Amniotic epithelial cell (primary cell): ENCODE measurements at regions not wholly inside any gene's neighbourhood (a gene's known extent, or its start where the extent isn't known, plus 50 kb on each side); places are given as distances from the start of the nearest gene placed in this dataset.

Experiments used
- DNase-seq: peaks from one replicate; pipeline ENCODE4 v3.0.0-alpha.2; 2010; ENCODE audit warnings: low read depth

DNA sequence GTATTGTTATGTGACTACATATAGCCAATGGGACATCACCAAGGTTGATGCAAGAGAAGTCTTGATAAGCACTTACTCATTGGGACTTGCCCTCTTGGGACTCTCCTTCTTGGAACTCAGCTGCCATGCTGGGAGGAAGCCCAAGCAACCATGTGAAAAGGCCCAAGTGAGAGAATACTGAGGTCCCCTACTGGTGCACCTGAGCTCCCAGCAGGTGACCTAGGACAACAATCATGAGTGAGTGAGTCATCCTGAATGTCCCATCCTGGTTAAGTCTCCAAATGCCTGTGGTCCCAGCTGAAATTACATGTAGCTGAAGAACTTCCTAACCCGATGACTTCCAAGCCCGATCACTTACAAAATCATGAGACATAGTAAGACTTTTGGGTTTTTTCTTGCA, 260.7 kb downstream of the ICE1 start:
- DNase-seq: no peak

DNA sequence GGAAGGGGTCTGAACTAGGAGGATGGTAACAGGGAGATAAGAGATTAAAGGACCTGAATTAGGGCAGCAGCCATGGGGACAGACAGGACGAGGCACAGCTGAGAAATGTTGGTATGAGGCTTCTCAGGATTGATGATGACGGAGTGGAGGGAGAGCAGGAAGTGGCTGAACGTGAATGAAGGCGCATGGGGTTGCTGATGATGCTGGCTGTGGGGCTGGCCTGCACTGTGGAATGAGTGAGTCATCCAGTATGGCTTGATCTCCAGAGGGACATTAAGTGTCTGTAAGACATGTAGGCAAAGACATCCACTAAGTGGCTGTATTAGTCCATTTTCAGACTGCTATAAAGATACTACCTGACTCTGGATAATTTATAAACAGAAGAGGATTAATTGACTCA, 256.4 kb downstream of the ICE1 start:
- no peak for DNase-seq

DNA sequence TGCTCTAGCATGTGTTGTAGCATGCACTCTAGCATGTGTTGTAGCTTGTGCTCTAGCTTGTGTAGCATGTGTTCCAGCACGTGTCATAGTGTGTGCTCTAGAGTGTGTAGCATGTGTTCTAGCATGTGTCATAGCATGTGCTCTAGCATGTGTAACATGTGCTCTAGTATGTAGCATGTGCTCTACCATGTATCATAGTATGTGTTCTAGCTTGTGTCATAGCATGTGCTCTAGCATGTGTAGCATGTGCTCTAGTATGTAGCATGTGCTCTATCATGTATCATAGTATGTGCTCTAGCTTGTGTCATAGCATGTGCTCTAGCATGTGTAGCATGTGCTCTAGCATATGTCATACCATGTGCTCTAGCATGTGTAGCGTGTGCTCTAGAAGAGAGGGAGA, 255.3 kb downstream of the ICE1 start:
- DNase-seq: no peak

DNA sequence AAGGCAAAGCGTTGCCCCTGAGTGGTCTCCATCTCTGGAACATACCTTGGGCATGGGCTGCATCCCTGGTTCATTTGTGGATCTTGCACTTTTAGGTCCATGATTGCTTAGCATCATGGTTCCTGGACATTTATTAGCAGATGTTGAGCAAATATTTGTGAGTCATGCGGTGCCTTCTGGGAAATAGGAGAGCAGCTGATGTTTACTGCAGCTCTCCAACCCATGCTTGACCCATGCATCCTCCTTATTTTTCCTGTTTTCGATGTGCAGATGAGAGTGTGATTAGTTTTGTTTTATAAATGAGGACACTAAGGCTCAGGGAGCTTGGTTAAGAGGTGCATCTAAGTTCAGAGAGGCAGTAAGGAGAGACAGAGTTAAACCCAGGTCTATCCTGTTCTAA, 253.7 kb downstream of the ICE1 start:
- DNase-seq: no peak

DNA sequence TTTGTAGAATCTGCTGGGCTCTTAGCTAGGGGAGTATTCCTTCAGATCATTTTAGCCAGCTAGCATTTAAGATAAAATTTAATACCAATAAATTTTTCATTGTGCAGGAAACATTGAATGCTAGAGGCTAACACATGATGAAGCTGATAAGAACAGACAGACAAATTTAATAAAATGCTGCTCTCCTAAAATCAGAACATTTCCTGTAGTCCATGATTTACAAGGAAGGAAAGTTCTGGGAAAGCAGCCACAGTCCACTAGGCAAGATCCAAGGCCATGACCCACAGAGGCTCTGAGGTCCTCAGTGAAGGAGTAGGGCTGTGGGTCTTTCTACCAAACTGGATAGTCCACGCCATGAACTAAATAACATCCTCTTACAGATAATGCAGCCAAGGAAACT, 253.0 kb downstream of the ICE1 start:
- DNase-seq: no peak

DNA sequence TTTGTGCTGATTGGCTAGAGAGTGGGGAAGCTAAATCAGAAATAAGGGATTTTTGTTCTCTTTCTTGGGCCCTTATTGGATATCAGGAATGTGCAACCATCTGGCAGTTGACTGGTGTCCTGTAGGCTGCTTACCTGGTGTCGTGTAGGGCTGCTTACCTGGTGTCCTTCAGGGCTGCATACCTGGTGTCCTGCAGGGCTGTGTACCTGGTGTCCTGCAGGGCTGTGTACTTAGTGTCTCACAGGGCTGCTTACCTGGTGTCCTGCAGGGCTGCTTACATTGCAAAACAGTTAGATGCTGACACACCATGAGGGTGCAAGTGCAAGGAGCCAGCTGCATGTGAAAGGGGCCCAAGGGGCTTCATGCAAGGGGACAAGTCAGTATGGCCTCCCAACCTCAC, 249.3 kb downstream of the ICE1 start:
- no peak for DNase-seq

DNA sequence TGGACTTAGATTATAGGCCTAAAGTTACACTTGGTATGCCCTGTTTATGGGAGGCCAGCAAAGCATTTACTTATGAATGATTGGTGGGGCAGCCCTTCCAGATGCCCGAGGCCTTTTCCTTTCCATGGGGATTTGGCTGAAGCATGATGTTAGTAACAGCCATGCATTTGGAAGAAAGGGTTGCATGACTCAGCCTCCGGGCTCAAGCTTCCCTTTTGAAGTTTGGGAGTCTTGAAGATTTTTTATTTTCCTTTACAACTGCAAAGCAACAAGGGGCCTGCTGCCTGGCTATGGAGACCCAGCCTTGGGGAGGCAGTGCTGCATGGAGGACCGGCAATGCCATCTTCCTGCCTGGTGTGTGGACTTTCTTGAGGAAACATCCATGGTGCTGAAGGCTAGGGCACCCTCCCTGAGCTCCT, 244.7 kb downstream of the ICE1 start:
- no peak for DNase-seq

DNA sequence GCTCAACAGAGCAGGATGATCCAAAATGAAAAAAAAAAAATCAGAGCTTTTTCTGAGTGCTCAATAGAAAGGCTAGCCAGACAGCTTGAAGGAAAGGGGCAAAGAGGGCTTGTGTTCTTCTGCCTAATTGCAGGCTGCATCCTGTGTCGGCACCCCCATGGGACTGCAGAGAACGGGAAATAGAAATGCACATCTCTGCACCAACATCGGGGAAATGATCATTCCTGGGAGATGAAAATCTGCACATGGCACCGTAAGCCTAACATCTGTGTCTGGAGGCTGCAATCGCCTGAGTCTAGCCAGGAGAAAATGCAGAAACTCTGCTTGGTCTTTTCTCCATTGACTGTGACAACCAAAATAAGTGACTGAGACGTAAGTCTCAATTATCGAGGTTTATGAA, 243.9 kb downstream of the ICE1 start:
- DNase-seq: no peak

DNA sequence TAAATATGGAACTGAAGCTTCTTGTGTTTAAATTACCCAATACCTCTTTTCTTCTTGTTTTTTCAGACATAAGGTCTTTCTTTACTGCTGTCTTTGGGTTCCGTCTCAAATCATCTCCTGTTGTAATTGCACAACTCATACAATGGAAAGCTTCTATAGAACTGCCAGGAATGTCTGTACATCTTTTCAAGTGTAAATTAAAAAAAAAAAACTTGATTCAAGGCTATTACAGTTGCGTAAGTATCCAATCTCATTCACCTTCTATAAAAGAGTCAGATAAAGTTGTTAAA, 243.5 kb downstream of the ICE1 start:
- no peak for DNase-seq

DNA sequence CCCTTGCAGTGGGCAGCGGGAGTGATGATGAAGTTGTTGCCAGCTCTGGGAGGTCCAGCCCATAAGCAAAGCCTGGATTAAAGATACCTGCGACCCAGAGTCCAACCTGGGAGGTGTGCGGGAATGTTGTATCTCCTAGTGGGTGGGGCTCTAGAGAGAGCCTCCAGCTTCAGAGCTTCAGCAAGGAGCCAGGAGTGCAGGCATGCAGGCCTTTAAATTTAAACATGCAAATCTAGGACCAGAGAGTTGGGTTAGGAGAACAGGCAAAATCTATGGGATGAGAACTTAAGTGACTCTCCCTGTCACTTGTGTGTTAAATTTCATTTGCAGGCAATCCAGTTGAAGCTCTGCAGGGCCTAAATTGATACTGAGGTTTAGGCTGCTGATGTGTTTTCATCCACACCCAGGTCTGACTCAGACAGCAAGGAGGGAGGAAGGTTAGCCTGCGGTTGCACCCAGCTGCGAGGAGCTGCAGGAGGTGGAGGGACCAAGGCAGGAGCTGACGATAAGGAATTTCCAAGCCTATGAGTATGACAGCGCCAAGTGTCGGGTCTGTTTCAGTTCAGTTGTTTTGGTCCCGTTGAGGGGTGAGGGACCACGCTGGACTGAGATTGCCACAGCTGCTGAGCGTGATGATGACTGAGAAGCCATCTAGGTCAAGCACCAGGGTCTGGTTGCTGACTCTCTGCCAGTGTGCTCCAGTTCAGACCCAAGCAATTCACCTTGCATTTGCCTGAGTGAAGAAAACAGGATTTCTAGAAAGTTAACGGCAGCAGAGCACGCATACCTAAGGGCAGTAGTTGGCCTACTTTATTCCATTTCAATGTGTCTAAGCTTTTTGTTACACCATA, 243.0 kb downstream of the ICE1 start:
- DNase-seq: no peak

DNA sequence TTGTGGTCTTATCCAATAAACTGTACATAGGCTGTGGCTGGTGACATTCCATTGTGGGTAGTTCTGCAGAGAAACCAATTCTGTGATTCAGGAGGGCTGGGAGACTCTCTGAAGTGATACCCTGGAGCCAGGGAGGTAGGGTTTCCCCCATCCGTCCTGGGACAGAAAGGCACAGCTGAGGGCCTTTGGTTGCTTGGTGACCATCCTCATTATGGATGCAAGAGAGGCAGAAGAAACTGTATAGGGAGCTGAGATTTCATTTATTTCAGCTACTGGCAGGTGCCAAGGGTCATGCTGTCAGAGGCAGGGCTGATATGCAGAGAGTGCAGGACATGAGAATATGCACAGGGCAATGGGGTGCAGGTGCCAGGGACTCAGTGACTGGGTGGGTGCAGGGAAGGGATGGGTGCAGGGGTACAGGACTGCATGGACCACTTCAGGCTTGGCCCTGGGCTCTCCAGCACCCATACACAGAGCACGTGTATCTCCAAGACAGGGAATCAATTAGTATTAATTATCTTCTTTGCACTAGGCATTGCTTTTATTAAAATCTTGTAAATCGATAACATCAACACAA, 236.5 kb downstream of the ICE1 start:
- DNase-seq: no peak

DNA sequence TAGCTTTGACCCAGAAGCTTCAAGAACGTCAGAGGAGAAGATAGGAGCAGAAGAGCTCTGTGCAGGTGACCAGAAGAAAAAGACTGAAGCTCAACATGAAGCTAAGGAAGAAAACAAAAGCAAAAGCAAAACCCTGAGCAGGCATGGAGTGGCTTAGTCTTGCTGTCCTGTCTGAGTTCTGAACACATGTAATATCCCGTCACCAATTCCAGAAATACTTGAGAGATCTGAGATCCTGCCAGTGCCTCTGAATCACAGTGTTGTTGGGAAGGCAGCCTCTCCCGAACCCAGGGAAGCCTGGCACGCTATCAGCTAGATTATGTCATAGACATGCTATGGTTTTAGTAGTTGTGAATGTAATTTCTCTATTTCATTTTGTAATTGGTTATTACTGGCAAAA, 235.7 kb downstream of the ICE1 start:
- no peak for DNase-seq

DNA sequence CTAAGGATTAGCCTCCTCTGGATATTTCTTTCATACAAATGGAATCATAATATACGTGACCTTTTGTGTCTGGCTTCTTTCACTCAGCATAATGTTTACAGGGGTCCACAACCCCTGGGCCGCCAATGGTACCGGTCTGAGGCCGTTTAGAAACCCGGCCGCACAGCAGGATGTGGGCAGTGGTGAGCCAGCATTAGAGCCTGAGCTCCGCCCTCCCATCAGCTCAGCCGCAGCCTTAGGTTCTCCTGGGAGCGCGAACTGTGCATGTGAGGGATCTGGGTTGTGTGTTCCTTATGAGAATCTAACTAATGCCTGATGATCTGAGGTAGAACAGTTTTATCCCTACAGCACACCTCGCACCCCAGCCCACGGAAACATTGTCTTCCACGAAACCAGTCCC, 229.7 kb downstream of the ICE1 start:
- no peak for DNase-seq

DNA sequence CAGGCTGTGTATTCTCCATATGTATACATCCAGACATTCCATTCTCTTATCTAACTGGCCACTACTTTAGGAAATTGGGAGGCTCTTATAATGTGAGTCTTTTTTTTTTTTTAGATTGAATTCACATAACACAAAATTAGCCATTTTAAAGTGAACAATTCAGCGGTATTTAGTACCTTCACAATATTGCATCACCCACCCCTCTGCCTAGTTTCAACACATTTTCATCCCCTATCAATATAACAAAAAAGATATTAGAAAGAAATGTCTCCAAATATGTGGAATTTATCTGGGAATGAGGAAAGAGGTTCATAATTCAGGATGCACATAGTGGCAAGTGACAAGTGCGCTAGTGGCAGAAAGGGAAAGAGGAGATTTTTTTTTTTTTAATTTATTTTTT, 228.5 kb downstream of the ICE1 start:
- DNase-seq: no peak

DNA sequence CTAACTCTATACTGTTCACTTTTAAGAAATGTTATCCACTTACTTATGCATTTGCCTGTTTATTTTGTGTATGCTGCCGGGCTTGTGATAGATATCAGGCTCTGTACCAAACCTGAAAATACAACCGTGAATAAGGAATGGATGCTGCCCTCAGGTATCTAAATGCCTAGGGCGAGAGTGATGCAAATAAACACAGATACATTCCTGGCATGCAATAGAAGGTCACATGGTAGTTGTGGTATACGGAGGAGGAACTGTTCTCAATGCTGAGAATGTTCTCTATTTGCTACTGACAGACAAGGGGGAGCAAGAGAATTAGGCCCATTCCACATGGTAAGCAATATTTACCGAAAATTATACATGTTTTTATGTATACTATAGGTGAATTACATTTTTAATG, 227.8 kb downstream of the ICE1 start:
- no peak for DNase-seq

DNA sequence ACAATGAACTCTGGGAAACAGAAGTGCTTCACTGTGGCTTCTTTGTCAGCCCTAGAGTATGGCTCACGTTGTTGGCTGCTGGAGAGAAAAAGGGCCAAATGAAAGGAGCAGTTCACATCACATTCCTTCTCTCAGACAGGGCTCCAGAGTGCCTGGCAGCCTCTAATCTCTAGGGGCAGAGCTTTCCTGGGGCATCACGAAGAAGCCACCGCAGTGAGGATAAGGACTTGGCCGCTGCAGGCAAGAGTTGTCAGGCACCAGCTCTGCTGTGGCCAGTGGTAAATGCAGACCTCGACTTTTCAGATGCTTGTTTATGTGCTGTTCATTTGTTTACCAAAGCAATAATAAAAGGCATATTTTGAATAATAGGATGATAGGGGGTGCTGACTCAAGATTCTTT, 227.2 kb downstream of the ICE1 start:
- no peak for DNase-seq

DNA sequence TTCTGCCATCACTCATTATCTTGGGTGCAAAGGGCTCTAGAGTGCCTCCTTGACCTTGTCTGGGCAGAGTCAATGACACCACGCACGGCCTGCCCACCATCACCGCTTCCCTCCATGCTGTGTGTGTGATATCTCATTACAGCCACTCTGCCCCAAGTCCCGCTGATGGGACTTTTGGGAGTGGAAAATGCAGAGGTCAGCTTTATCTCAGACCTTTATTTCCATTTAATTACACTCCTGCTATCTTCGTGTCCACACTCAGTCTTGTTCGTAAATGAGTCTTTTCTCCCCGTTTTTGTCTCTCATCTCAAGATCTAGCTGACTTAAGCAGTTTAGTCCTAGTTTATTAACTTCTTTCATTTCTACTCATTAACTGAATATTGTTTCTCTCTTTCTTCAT, 226.2 kb downstream of the ICE1 start:
- DNase-seq: no peak

DNA sequence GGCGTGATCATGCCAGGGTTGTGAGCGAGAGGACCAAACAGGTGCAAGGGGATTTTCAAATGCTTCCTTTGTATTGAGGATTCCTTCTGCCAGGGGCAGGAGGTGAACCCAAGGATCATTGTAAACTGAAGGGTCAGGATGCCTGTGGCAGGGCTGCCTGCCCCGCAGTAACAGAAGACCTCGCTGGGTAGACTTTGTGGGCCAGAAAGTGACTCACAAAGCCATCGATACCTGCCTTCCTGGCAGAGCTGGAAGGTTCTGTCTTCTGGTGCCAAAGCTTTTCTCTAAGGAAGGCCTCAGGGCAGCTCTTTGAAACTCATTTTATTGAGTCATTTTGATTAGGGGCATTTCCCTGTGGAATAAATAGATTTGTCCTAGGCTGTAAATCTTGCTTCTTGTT, 223.4 kb downstream of the ICE1 start:
- no peak for DNase-seq

DNA sequence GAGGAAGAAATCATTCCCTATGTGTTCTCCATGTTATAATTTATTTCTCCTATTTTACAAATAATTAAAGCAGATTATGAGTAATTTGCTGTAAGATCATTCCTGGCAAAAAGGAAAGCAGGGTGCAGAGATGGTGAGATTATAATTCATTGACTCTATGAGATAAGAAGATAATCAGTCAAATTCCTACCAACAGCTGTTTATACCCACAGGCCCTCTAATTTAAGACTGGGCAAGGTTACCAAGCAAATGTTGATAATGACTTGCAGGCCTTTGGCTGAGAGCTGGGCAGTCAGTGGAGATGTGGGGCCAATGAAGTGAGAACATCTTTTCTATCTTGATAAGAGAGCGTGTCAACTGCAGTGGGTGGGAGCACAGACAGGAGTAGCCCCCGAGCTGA, 222.7 kb downstream of the ICE1 start:
- DNase-seq: no peak

DNA sequence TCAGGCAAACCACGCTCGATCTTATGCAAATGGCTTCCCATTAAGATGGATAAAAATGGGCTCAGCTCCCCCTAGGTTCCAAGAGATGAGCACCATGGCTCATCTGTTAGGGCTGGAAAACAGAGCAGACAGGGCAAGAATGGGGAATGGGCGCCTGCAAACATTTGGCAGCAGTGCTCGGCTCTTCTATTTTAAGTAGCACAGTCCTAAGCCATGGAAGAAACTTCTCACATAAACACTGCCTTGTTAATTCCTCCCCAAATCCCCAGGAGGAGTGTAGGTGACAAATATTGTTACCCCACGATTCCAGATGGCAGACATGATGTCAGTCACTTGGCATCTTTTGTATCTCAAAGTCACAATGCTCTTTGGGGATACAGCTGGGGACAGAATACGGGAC, 221.8 kb downstream of the ICE1 start:
- DNase-seq: no peak

DNA sequence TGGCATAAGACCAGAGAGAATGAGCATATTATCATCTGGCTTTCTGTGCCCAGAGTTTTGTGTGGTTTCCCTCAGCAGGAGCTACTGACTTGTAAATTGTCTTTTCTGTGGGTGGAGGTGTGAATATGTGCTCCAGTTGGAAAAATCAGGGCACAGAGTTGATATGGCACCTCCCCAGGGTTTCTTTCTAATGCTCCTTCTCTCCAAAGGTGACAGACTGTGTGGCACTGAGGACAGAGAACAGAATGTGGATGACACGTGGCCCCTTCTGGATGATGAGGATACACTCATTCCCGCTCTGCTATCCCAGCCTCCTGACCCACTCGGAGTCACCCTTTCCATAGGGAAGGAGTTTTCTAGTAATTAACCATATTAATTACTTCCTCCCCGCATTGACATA, 221.0 kb downstream of the ICE1 start:
- no peak for DNase-seq

DNA sequence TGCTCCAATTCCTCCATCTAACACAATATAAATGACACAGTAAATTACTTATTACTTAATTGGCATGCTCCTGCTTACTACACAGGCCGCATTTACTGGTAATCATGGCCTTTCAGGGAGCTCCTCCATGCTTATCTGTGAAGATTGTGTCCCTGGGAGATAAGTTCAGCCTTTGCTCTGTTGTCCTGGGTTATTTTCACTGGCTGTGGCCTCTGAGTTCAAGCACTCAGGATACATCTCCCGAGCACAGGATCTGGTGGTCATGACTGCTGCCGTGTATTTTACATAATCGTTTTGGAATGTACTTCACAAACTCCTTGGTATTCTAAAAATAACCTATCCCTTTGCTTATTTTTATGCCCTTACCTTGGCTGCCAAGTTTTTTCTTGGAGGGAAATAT, 215.7 kb downstream of the ICE1 start:
- no peak for DNase-seq

DNA sequence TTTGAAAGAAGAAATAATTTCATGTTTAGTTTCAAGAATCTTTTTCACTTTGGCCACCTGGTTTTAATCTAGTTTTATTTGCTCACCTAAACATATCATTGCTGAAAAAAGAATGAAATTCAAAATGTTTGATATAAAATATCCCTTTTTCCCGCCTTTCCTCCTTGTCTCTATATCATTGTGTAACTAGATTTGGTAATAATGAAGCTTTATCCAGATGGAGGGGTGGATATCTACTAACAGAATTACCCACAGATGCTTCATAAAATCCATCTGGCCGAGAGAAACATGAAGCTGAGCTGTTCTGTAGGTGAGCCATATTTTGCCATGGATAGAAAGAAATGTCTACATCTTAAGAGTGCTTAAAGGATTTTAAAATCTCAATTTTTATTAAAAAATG, 214.7 kb downstream of the ICE1 start:
- no peak for DNase-seq

DNA sequence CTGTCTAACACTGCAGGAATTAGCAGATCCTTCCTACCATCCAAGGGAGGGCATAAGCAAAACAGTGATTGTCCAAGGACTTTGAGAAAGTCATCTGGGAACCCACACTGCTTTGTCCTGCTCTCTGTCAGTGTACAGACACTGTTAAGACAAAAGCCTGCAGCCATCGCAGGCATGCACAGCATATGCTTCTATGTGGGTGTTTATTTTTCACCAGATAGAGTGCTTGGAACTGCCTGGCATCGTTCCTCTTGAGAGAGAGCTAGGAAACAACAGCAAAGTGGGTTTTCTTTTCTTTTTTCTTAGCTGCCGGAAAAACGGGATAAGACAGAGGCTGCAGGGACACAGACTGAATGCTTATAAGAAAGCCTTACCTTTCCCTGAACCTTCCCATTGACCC, 212.3 kb downstream of the ICE1 start:
- DNase-seq: no peak
